Stimulated activated CD4-positive, alpha-beta T cell treated with anti-CD3 and anti-CD28 coated beads, Interleukin-4, amount 100 ng/mL, for 24 hours (primary cell): ENCODE measurements at regions not wholly inside any gene's neighbourhood (a gene's known extent, or its start where the extent isn't known, plus 50 kb on each side); places are given as distances from the start of the nearest gene placed in this dataset.

Experiments
- DNase-seq: peaks from one replicate; pipeline ENCODE4 v3.0.0-alpha.2; 2020

DNA sequence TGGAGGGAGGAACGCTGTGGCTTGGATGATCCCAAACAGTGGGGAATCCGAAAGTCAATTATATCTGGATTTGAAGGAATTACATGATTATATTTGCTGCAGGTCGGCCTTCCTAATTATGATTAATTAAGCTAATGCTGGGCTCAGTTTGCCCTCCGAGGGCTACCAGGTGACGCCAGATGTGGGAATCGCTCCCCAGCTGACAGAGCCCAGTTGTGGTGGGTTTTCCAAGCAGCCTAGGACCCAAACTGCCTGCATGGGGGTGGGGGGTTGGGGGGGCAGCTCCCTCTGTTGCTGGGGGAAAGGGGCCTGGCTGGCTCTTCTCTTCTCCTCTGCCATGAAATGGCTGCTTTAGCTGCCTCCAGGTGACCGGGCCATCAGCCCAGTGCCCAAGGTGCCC, 147.6 kb upstream of the C1orf174 start:
- no peak for DNase-seq

DNA sequence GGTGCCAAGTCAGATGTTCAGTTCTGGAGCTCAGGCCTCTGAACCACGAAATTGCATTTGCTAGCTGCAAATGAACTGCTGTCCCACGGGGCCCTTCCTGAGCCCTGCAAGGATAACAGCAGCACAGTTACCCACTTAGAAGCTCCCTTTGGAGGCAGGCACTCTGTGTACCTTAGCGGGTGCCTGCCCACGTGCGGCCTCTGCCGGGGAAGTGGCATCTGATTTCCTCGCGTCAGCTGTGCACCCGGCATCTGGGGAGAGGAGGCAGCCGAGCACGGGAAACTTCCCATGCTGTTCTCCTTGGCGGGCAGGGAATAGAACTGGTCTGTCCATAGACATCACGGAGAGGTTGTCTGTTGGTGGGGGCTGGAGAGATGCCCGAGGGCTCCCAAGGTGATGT, 148.0 kb upstream of the C1orf174 start:
- DNase-seq, result no peak

DNA sequence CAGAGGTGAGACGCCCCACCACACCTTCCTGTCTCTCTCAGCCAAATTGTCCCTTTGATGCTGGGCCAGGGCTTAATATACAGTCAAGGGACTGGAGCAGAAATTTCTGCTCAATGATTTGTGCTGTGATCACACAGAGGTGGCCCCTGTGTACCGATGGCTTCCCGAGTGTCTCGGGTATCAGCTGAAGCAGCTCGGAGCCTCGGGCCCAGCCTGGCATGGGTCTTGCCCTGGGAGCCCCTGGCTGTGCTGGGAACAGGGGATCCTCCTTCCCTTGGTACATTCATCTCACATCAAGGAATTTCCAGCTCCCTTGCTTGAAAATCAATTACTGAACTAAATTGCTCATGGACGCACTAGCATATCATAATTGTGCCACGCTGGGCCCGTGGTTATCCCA, 148.8 kb upstream of the C1orf174 start:
- no peak for DNase-seq

DNA sequence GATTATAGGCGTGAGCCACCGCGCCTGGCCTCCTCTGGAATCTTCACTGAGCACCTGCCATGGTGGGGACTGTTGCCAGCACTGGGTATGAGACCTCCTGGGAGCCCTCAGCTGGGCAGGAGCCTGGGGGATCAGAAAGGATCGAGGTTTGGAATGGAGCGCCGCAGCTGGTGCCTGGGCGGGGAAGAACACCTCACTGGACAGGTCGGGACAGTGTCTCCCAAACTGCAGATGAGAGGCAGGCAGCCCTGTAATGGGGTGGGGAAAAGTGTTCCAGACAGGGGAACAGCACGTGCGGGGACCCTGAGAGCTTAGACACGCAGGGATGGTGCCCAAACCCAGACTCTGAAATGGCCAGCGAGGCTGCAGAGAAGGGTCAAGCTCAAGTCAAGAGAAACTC, 150.9 kb upstream of the C1orf174 start:
- DNase-seq, result no peak

DNA sequence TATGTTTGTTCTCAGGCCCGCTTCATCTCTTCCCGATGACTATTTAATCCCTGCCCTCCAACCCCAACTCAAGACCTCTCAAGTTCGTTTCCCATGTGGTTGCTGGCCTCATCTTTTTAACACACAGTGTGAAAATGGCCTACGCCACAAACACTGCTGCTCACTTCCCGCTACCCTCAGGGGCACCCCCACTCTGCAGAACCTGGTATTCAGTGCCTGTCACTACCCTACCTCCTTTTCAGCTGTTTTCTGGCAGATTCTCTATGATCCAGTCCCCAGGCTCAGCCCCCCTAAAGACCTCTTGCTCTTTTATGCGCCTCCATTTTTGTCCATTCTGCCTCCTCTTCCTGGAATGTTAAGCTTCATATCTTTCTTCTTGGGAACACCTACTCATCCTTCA, 152.6 kb upstream of the C1orf174 start:
- no peak for DNase-seq

DNA sequence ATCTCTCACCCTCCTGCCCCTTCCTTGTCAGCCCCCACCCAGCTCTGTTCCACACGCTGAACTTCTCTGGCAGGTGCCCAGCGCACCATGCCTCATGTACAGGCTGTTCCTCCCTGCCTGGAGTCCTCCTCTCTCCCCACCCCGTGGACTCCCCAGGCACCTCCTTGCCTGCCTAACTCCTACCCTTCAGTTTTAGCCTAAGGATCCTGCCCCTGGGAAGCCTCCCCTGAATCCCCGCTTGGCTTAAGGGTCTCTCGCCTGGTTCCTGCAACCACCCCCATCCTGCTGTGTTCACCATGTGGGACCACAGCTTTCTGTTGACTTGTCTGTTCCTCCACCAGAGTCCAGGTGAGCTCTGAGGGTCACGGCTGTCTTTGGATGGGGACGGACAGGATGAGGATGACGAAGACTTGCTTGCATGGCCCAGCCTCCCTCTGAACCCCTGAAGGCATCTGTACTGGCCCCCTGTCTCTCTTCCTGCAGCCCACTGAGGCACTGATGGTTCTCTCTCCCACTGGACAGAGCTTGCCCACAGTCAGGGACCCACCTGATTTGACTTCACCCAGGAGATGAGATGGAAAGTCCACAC, 153.2 kb upstream of the C1orf174 start:
- DNase-seq, result no peak

DNA sequence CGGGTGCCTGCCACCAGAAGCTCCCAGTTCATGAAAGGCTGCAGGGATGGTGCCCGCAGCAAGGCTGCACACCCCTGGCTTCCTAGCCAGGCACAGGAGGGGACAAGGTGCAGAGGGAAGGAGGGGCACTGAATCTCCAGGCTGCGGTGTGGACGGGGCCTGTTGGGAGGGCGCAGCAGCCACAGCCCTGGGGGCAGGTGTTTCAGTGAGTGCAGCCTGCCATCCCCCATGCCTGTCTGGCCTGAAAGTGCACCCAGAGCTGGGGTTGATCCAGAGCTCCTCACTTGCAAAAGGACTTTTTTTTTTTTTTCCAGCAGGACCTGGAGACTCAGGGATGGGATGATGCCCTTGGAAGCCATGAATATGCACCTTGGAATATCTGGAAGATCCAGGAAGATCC, 153.7 kb upstream of the C1orf174 start:
- no peak for DNase-seq

DNA sequence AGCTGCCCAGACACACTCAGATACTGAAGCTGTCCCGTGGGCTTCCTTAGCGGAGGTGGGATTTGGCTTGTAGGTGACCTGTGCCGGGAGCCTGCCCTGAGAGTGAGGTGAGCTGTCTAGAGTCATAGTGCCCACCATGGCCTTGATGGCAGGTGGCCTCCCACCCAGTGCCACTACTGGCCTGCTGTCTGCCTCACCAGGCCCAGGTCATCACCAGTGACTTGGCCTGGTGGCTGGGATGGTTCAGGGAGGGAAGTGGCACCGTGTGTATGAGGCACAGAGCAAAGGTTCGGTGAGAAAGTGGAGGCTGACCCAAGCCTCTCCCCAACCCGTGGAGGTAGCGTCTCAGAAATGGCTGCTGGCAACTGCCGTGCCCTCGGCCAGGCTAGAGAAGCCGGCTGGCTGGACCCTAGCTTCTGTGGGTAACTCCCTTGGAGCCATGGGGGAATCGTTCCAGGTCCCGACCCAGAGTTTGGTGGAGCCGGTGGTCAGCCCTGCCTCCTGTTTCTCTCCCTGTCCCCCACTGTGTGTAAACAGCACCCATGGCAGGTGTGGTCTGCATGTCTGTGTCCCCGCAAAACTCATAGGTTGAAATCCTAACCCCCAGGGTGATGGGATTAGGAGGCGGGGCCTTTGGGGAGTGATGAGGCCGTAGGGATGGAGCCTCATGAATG, 155.4 kb upstream of the C1orf174 start:
- DNase-seq, result no peak

DNA sequence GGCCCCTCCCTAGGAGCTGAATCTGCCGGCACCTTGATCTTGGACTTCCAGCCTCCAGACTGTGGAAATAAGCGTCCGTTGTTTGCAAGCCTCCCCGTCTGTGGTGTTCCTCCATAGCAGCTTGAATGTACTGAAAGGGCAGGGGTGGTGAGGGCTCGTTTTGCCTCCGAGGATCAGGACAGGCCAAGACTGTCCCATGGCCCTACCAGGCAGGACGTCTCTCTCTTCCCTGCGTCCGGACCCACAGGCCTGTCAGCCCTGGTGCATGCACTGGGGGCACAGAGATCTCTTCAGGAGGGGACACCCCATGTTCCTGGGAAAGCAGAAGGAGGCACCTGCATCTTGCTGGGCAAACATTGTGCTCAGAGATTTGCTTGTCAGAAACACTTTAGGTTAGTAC, 156.3 kb upstream of the C1orf174 start:
- DNase-seq, result no peak

DNA sequence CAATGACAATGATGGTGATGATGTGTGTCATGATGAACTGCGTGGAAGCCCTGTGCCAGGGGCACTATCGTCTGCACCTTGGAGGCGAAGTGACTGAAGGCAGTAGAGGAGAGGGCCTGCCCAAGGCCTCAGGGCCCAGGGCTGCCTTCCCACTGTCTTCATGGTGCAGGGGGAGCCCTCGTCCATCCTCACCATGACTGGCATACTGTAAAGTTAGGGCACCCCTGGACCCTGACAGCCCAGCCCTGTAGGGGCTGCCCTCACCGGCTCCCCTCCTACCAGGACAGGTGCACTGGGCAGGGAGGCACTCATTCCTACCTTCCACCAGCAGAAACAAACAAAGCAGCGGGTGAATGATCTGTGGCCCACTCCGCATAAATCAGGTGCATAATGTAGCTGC, 156.9 kb upstream of the C1orf174 start:
- no peak for DNase-seq

DNA sequence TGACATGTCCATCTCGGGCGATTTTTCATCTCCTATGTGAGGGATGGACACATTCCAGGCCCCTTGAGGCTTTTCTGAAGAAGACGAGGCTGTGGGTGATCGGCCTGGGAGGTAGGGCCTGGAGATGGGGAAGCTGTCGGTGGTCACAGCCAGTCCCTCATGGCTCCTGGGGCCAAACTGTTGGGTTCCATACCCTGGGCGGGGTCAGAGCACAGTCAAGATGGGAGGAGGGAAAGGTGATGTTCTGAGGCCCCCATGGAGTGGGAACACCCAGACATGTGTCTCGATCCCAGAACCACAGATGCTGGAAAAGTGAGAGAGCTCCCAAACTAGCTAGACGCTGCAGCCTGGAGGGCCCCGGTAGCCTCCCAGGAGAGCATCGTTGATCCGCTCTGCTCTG, 157.5 kb upstream of the C1orf174 start:
- DNase-seq, result no peak

DNA sequence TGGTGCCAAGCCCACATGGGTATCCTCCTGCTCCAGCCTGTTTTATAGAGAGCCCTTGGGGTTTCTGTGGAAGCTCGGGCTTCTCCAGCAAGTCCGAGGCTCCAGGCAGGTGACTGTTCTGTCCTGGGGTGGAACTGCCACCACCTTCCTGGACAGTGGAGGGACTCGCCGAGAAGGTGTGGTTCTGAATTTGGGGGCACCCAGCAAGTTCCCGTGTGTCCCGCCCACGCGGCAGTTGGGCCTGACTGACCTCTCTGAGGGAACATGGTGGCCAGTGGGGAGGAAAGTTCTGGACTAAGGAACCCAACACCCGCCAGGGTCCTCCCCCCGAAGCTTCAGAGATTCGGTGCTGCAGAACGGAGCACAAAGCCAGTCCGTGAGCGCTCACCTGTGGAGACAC, 158.1 kb upstream of the C1orf174 start:
- no peak for DNase-seq

DNA sequence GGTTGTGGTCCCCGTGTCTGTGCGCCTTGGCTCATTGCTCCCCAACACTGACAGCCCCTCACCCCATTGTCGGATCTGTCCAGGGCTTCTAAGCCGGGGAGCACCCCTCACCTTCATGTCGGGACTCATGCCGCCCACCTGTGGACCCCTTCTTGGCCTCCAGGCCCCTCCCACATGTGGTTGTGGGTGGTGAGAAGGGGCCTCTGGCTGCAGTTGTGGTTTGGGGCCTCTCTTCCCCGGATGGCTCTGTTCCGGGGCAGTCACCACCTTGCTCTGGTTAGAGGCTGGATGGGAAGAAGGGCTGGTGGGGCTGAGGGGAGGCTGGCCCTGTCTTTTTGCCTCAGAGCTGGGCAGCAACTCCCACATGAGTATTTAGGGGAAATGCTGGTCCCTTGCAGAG, 158.6 kb upstream of the C1orf174 start:
- DNase-seq, result no peak

DNA sequence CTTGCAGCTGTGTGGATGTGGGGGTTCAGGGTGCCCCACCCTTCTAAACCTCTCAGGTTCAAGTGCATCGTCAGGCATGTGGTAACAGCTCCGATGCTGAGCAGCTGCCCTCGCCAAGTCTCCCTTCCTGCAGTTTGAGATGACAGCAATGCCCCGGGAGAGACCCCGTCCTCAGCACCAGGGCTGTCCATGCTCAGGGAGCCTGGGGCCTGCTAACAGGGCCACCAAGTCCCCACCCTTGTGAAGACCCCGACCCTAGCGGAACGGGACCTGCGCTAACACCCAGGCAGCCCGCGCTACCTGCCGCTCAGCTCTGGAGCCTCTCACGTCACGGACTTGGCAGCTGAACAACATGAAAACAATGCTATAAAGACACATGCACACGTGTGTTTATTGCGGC, 159.2 kb upstream of the C1orf174 start:
- DNase-seq, result no peak

DNA sequence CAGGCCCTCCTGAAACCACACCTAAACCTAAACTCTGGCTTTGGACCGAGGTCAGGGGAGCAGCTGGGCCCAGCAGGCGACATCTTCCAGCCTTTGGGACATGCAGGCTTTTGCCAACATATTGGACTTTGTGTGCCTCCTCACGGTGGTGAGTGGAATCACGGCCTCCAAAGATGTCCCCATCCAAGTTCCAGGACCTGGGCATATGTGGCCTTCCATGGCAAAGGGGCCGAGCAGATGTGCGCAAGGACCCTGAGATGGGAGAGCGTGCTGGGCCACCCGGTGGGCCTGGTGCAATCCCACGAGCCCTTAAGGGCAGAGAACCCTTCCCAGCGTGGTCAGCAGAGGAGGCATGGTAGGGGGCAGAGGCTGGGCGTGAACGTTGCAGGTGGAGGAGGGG, 160.8 kb upstream of the C1orf174 start:
- DNase-seq, result no peak

DNA sequence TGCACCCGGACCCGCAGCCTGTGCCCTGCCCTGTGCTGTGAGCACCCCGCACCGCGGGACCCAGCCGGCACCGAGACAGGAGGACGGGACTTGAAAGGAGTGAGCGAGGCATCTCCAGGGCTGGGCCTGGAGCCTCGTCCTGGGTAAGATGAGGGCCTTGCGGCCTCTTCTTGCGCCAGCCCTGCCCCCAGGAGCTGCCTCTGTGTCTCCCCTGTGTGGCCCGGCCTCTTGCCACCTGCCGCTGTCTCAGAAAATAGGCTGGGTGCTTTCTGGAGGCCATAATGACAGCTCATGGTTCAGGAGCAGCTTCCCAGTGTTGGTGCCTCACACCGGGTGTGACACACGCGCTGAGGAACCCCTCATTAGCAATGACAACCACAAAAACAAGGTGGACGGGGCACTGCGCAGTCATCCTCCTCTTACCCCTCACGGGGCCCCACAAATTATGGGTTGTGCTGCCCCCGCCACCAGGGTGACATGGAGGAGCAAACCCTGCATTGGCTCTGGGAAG, 161.5 kb upstream of the C1orf174 start:
- no peak for DNase-seq

DNA sequence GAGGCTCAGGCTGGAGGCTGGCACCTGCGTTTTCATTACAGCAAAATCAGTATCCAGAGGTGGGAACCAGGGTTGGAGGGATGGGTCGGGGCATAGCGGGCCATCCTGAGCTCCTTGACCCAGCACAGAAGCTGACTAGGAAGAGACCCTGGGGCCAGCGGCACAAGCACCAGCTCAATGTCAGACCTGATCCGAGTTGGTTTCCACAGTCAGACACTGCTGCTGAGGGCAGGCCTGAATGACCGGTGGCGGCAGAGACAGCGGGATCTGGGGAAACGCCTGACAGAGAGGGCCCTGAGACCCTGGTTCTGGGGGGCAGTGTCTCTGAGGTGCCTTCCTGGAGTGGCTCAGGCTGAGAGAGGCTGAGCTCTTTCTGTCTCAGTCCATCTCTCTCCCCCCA, 162.0 kb upstream of the C1orf174 start:
- no peak for DNase-seq

DNA sequence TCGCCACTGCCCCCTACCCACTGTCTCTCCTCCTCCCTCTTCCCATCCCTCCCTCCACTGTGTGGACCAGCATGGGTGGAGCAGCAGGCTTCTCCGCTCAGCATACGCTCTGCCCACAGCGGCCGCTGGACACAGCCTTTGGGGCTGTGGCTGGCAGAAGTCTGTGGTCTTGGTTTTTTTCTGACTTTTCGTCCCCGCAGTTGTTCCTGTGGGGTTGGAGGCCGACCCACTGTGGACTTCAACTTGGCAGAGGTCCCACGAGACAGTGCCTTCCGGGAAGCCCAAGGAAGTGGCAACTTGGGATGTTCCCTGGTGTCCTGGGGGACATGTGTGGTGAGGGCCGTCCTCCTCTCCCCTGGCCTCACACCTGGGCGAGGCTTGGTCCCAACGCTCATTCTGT, 162.5 kb upstream of the C1orf174 start:
- DNase-seq, result no peak

DNA sequence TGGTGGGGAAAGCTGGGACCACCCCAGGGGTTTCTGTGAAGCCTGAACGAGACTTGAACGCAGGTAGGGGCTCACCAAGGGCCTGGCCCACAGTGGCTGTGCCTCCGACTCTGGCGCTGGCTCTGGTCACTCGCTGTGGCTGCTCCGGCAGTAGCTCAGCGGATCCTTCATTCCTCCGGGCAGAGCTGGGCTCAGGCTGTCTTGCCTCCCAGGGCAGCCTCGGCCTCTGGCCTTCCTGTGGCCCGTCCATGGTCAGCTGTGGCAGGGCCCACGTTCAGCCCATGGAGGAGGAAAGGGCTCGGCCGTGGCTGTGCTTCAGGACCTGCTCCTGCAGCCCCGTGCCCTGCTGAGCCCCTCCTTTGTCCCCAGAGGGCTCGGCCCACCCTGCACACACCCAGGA, 162.9 kb upstream of the C1orf174 start:
- no peak for DNase-seq

DNA sequence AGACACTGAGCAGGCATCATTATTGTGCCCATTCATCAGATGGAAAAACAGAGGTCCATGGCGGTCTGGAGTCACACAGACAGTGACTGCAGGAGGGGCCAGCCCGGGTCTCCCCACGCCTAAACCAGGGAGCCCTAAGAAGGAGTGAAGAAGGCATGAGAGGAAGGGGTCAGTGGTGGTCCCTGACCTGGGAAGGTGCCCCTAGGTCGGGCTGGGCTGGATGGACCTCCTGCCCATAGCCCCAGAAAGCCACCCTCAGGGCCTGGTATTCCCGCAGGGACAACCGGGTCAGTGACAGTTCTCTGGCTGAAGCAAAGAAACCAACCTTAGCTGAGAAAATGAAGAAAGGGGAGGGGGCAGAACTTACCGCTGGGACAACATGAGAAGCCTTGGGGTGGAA, 163.4 kb upstream of the C1orf174 start:
- DNase-seq, result no peak

DNA sequence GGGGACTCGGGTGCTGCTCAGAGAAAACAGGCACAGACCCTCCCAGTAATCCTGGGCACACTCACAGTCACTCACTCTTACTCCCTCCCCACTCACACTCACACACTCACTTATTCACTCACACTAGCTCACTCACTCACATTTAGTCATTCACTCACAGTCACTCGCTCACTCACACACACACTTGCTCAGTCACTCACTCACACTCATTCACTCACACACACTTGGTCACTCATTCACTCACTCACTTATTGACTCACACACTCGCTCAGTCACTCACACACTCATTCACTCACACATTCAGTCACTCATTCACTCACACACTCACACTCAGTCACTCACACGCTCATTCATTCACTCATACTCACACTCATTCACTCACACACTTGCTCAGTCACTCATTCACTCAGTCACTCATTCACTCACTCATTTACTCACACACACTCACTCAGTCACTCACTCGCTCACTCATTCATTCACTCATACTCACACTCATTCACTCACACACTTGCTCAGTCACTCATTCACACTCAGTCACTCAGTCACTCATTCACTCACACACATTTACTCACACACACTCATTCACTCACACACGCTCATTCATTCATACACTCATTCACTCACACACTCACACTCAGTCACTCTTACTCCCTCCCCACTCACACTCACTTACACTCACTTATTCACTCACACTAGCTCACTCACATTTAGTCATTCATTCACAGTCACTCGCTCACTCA, 164.2 kb upstream of the C1orf174 start:
- DNase-seq, result no peak

DNA sequence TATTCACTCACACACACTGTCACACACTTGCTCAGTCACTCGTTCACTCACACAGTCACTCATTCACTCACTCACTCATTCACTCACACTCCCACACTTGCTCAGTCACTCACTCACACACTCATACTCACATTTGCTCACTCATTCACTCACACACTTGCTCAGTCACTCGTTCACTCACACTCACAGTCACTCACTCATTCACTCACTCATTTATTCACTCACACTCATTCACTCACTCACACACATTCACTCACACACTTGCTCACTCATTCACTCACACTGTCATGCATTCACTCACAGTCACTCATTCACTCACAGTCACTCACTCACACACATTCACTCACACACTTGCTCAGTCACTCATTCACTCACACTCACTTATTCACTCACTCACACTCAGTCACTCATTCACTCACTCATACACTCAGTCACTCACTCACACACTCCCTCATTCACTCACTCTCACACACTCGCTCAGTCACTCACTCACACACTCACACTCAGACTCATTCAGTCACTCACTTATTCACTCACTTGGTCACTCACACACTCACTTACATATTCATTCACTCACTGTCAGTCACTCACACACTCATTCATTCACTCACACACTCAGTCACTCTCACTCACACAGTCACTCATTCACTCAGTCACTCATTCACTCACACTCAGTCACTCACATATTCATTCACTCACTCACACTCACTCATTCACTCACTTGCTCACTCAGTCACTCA, 167.0 kb upstream of the C1orf174 start:
- no peak for DNase-seq

DNA sequence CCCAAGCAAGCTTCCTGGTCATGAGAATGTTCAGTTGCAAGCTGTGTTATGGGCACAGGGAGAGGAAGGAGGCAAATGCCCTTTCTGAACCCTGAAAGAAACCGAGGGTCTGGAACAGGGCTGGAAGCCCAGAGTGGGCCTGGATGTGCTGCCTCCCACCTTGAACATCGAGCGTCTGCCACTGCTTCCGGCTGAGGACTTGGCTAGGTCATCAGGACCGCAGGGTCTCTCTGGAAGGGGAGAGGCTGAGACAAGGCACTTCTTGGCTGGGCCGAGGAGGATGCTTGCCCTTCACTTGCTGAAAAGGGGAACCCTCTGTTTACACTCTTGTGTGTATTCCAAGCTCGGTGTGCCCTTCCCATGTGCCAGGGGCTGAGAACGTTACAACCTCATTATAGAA, 168.0 kb upstream of the C1orf174 start:
- no peak for DNase-seq

DNA sequence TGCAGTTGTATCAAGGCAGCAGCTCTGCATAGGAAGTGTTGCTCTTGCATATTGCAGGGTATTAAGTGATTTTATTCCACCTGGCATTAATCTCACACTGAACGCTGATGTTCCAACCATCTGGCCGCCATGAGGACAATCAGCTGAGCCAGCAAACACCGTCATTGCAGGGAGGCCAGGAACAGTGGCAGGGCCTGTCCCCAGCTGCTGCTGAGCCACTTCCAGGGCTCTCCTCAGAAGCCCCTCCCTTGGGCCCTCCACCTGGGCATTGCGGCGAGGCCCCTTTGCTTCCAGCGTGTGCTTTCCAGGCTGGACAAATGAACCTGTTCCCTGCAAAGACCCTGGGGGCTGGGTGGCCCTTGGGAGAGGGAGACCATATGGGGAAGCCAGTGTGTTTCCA, 171.6 kb upstream of the C1orf174 start:
- DNase-seq, result no peak
